ENCODE measurements at regions not wholly inside any gene's neighbourhood (a gene's known extent, or its start where the extent isn't known, plus 50 kb on each side); places are given as distances from the start of the nearest gene placed in this dataset.

GRCh38 chr2:192725991-192726390, 531.3 kb upstream of the TMEFF2 start:
- no peaks in the 10 kb centered on the region for H3K9me3 Mint-ChIP-seq (ENCODE audit: unreplicated experiment)
- no peak overlapping the region for H3K4me3 ChIP-seq (ENCODE audit: low read depth, low read length)
- no peaks in the 10 kb centered on the region for H3K9me3 ChIP-seq
- intact Hi-C loops (cut with micrococcal nuclease; ENCODE audit: unreplicated experiment) = no loop called here
- H3K27me3 ChIP-seq (replicated peaks; ENCODE audit: control insufficient read depth, insufficient read depth, low read length) = no peaks in the 10 kb centered on the region
- no peaks in the 10 kb centered on the region for H3K36me3 Mint-ChIP-seq (ENCODE audit: insufficient read depth, unreplicated experiment)
- TF ChIP-seq CTCF (IDR thresholded peaks at IDR 0.05; ENCODE audit: insufficient read depth in 1 of 2, low read depth in 1 of 2, low read length in 1 of 2, severe bottlenecking in 1 of 2, unreplicated experiment in 1 of 2) = no peak
- CTCF ChIA-PET = no interaction called here
- H3K27ac Mint-ChIP-seq (ENCODE audit: unreplicated experiment) = no peak overlapping the region
- no TSS peak for BruUV-seq (replicated peaks)
- no peaks in the 10 kb centered on the region for H3K36me3 ChIP-seq (ENCODE audit: control insufficient read depth, insufficient read depth, low read length)
- no peaks in the 10 kb centered on the region for H3K27me3 Mint-ChIP-seq (ENCODE audit: insufficient read depth, unreplicated experiment)
- DNase-seq = no peak
- no peak overlapping the region for H3K4me3 Mint-ChIP-seq (ENCODE audit: unreplicated experiment)
- no peaks in the 10 kb centered on the region for H3K4me1 ChIP-seq
- POLR2A ChIA-PET = no interaction called here
- peaks cover 7% of the 10 kb centered on the region for H3K4me1 Mint-ChIP-seq (ENCODE audit: low read depth, unreplicated experiment)

- no peak overlapping the region for H3K4me3 ChIP-seq (ENCODE audit: low read depth, low read length)
- H3K27me3 ChIP-seq (replicated peaks; ENCODE audit: control insufficient read depth, insufficient read depth, low read length) = no peaks in the 10 kb centered on the region
- no peaks in the 10 kb centered on the region for H3K27me3 Mint-ChIP-seq (ENCODE audit: insufficient read depth, unreplicated experiment)
- ChIA-PET CTCF (no interaction called here), POLR2A (no interaction called here)
- no peaks in the 10 kb centered on the region for H3K4me1 Mint-ChIP-seq (ENCODE audit: low read depth, unreplicated experiment)
- no peak for DNase-seq
- H3K9me3 ChIP-seq = no peaks in the 10 kb centered on the region
- H3K4me3 Mint-ChIP-seq (ENCODE audit: unreplicated experiment) = no peak overlapping the region
- H3K27ac Mint-ChIP-seq (ENCODE audit: unreplicated experiment) = no peak overlapping the region
- H3K36me3 Mint-ChIP-seq (ENCODE audit: insufficient read depth, unreplicated experiment) = no peaks in the 10 kb centered on the region
- no peaks in the 10 kb centered on the region for H3K9me3 Mint-ChIP-seq (ENCODE audit: unreplicated experiment)
- no peaks in the 10 kb centered on the region for H3K36me3 ChIP-seq (ENCODE audit: control insufficient read depth, insufficient read depth, low read length)
- TF ChIP-seq CTCF (IDR thresholded peaks at IDR 0.05; ENCODE audit: insufficient read depth in 1 of 2, low read depth in 1 of 2, low read length in 1 of 2, severe bottlenecking in 1 of 2, unreplicated experiment in 1 of 2) = no peak
- BruUV-seq (replicated peaks) = no TSS peak
- intact Hi-C loops (cut with micrococcal nuclease; ENCODE audit: unreplicated experiment) = no loop called here
- no peaks in the 10 kb centered on the region for H3K4me1 ChIP-seq
Measured at GRCh38 chr2:192719629-192720028, 524.9 kb upstream of the TMEFF2 start.

DNA sequence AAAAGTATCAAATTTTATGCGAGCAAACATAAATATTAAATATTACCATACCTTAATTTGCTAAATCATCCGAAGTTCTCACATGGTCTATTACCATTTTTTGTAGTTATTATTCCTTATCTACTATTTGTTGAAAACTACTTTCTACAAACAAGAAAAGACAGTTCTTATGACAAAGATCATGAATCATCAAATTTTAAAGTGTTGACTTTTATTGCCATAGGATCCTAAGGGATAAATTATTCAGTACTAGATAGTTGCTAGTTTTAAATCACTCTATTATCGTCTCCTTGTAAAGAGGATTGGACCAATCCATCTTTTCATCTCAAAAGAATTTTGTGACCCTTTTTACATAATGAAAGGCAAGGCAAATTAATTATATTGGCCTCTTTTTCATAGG, 523.6 kb upstream of the TMEFF2 start:
- no TSS peak for BruUV-seq (replicated peaks)
- no peaks in the 10 kb centered on the region for H3K27me3 Mint-ChIP-seq (ENCODE audit: insufficient read depth, unreplicated experiment)
- no peak for TF ChIP-seq CTCF (IDR thresholded peaks at IDR 0.05; ENCODE audit: insufficient read depth in 1 of 2, low read depth in 1 of 2, low read length in 1 of 2, severe bottlenecking in 1 of 2, unreplicated experiment in 1 of 2)
- H3K36me3 Mint-ChIP-seq (ENCODE audit: insufficient read depth, unreplicated experiment) = no peaks in the 10 kb centered on the region
- H3K9me3 Mint-ChIP-seq (ENCODE audit: unreplicated experiment) = no peaks in the 10 kb centered on the region
- Histone ChIP-seq H3K27me3 (replicated peaks; ENCODE audit: control insufficient read depth, insufficient read depth, low read length) (no peaks in the 10 kb centered on the region), H3K4me1 (no peaks in the 10 kb centered on the region), H3K36me3 (ENCODE audit: control insufficient read depth, insufficient read depth, low read length) (no peaks in the 10 kb centered on the region), H3K4me3 (ENCODE audit: low read depth, low read length) (no peak overlapping the region), H3K9me3 (no peaks in the 10 kb centered on the region)
- no peaks in the 10 kb centered on the region for H3K4me1 Mint-ChIP-seq (ENCODE audit: low read depth, unreplicated experiment)
- no peak overlapping the region for H3K4me3 Mint-ChIP-seq (ENCODE audit: unreplicated experiment)
- ChIA-PET POLR2A (no interaction called here), CTCF (no interaction called here)
- intact Hi-C loops (cut with micrococcal nuclease; ENCODE audit: unreplicated experiment) = no loop called here
- no peak overlapping the region for H3K27ac Mint-ChIP-seq (ENCODE audit: unreplicated experiment)
- DNase-seq = no peak
